LNCaP clone FGC (cell line): ENCODE measurements at regions not wholly inside any gene's neighbourhood (a gene's known extent, or its start where the extent isn't known, plus 50 kb on each side); places are given as distances from the start of the nearest gene placed in this dataset.

ENCODE experiments used
- DNase-seq: peaks from one replicate; pipeline ENCODE4 v3.0.0-alpha.2; 2011; ENCODE audit warnings: low read depth
- H3K4me3 ChIP-seq: 2 replicates; pipeline ENCODE4 v1.5.1; 2011; ENCODE audit warnings: mild to moderate bottlenecking, low read depth, low read length, control low read depth
- CTCF ChIP-seq: IDR thresholded peaks from 2 replicates; pipeline ENCODE4 v1.5.1; 2012; ENCODE audit warnings: mild to moderate bottlenecking; ENCODE audit not compliant: control insufficient read depth, insufficient read depth; ENCODE audit errors: extremely low read depth

DNA sequence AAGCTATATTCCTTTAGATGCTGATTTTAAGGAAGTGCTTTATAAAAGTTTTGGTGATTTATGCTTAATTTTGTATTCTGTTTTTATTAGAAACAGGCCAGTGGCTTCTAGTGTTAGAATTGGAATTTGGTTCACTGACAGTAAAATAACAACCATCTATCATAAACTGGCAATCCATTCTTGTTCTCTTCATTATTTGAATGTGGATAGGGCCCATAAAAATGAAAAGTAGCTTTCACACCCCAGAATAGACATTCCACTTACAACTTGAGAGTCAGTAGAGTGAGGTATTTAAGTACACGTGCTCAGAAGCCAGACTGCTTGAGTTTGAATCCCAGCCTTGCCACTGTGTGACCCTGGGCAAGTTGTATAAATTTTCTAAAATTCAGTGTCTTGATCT lies 232.4 kb upstream of the CTSO start:
- TF ChIP-seq CTCF = no peak
- DNase-seq = no peak
- H3K4me3 ChIP-seq = no peak overlapping the region

DNA sequence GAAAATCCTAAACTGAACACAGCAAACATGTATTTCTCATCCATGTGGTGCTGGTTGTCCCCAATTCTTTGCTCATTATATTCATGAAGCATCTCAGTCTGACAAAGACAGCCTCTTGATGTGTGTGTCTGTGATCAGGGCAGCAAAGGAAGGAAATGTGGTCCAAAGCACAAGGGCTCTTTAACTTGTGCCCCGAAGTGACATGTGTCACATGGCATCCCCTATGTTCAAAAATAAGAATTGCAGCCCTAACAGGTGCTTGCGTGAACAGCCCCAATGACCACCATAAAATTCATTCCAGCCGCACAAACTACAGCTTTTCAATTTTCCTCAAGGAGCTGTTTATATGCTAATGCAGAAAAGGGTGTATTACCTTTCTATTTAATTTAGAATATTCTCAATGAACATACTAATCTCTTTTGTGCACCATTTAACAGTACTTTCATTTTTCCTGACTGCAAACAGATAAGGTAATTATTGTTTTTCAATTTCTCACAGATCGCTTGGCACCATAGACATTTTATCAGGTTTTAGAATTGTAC lies 231.9 kb upstream of the CTSO start:
- H3K4me3 ChIP-seq = no peak overlapping the region
- no peak for TF ChIP-seq CTCF
- DNase-seq = no peak

DNA sequence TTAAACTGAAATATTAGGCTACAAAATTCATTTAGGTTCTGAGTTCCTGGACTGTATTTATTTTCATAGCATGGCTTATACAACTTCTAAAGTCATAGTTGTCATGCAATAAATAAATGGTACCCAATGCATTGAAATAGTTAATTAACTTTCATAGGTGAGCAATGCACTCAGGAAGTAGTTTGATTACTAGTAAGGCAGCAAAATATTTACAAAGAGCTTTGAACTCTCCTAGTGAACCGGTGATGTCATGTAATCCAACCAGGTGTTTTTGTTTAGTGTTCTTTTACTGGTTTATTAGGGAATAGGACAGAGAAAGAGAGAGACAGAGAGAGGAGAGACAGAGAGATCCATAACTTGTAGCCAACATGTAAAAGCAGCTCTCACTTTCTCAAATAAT lies 228.6 kb upstream of the CTSO start:
- TF ChIP-seq CTCF = no peak
- no peak overlapping the region for H3K4me3 ChIP-seq
- DNase-seq = no peak

GRCh38 chr4:156177941-156178340 lies 224.3 kb upstream of the CTSO start:
- DNase-seq = no peak
- no peak for TF ChIP-seq CTCF
- H3K4me3 ChIP-seq = no peak overlapping the region

GRCh38 chr4:156176896-156177295 lies 223.2 kb upstream of the CTSO start:
- no peak for TF ChIP-seq CTCF
- DNase-seq = no peak
- H3K4me3 ChIP-seq = no peak overlapping the region

GRCh38 chr4:156173937-156174336 lies 220.3 kb upstream of the CTSO start:
- no peak for TF ChIP-seq CTCF
- no peak for DNase-seq
- H3K4me3 ChIP-seq = no peak overlapping the region

DNA sequence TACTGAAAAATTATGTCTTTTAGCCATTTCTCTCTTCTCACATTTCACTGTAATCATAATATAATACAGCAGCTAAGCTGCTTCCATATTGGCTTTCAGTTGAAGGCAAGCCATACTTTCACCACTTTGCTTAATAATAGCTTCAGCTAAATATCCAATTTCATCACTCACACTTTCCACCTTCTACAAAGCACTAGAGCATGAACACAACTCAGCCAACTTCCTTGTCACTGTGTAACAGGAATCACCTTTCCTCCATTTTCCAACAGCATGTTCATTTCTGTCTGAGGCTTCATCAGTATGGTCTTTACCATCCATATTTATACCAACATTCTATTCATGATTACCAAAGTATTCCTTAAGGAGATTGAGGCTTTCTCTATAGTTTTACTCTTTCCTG lies 219.8 kb upstream of the CTSO start:
- no peak for DNase-seq
- no peak for TF ChIP-seq CTCF
- H3K4me3 ChIP-seq = no peak overlapping the region
